ENCODE measurements at regions not wholly inside any gene's neighbourhood (a gene's known extent, or its start where the extent isn't known, plus 50 kb on each side); places are given as distances from the start of the nearest gene placed in this dataset.

- Histone ChIP-seq H3K4me3 (ENCODE audit: low read length, poor library complexity, severe bottlenecking) (no peak overlapping the region), H2AFZ (ENCODE audit: low read length) (no peak overlapping the region), H3K79me2 (ENCODE audit: insufficient read depth, low read length) (no peaks in the 10 kb centered on the region), H3F3A (ENCODE audit: low read depth) (no peaks in the 10 kb centered on the region), H4K20me1 (ENCODE audit: insufficient read depth, low read length, poor library complexity, severe bottlenecking) (no peaks in the 10 kb centered on the region), H3K4me1 (ENCODE audit: insufficient read depth, low read length, poor library complexity, severe bottlenecking) (no peaks in the 10 kb centered on the region), H3K9ac (ENCODE audit: low read depth, low read length, poor library complexity, severe bottlenecking) (no peak overlapping the region), H3K4me2 (ENCODE audit: low read depth, low read length, poor library complexity, severe bottlenecking) (no peak overlapping the region), H3K27me3 (ENCODE audit: insufficient read depth, low read length, poor library complexity, severe bottlenecking) (no peaks in the 10 kb centered on the region), H3K9me2 (replicated peaks; ENCODE audit: low read depth, low read length) (no peaks in the 10 kb centered on the region), H3K9me3 (ENCODE audit: insufficient read depth, low read depth, low read length) (no peaks in the 10 kb centered on the region), H3K36me3 (ENCODE audit: insufficient read depth, low read length) (no peaks in the 10 kb centered on the region)
- TF ChIP-seq CTCF (conservative IDR thresholded peaks at IDR 0.05; ENCODE audit: low read length) (no peak), EZH2phosphoT487 (IDR thresholded peaks at IDR 0.05; ENCODE audit: borderline replicate concordance) (no peak)
Measured at GRCh38 chr12:43097471-43097870, 454.5 kb downstream of the ADAMTS20 start.

- no peaks in the 10 kb centered on the region for H4K20me1 ChIP-seq (ENCODE audit: insufficient read depth, low read length, poor library complexity, severe bottlenecking)
- H3K27me3 ChIP-seq (ENCODE audit: insufficient read depth, low read length, poor library complexity, severe bottlenecking), result no peaks in the 10 kb centered on the region
- no peak for TF ChIP-seq EZH2phosphoT487 (IDR thresholded peaks at IDR 0.05; ENCODE audit: borderline replicate concordance)
- no peak for TF ChIP-seq CTCF (conservative IDR thresholded peaks at IDR 0.05; ENCODE audit: low read length)
- no peaks in the 10 kb centered on the region for H3K9me2 ChIP-seq (replicated peaks; ENCODE audit: low read depth, low read length)
- H2AFZ ChIP-seq (ENCODE audit: low read length), result no peak overlapping the region
- no peaks in the 10 kb centered on the region for H3K36me3 ChIP-seq (ENCODE audit: insufficient read depth, low read length)
- no peaks in the 10 kb centered on the region for H3F3A ChIP-seq (ENCODE audit: low read depth)
- no peaks in the 10 kb centered on the region for H3K4me1 ChIP-seq (ENCODE audit: insufficient read depth, low read length, poor library complexity, severe bottlenecking)
- H3K9ac ChIP-seq (ENCODE audit: low read depth, low read length, poor library complexity, severe bottlenecking), result no peak overlapping the region
- H3K4me2 ChIP-seq (ENCODE audit: low read depth, low read length, poor library complexity, severe bottlenecking), result no peak overlapping the region
- no peaks in the 10 kb centered on the region for H3K9me3 ChIP-seq (ENCODE audit: insufficient read depth, low read depth, low read length)
- no peak overlapping the region for H3K4me3 ChIP-seq (ENCODE audit: low read length, poor library complexity, severe bottlenecking)
- H3K79me2 ChIP-seq (ENCODE audit: insufficient read depth, low read length), result no peaks in the 10 kb centered on the region
Measured at GRCh38 chr12:43095669-43096280, 456.2 kb downstream of the ADAMTS20 start.

- no peaks in the 10 kb centered on the region for H3K4me1 ChIP-seq (ENCODE audit: insufficient read depth, low read length, poor library complexity, severe bottlenecking)
- H3K79me2 ChIP-seq (ENCODE audit: insufficient read depth, low read length), result no peaks in the 10 kb centered on the region
- no peaks in the 10 kb centered on the region for H4K20me1 ChIP-seq (ENCODE audit: insufficient read depth, low read length, poor library complexity, severe bottlenecking)
- H3K4me2 ChIP-seq (ENCODE audit: low read depth, low read length, poor library complexity, severe bottlenecking), result no peak overlapping the region
- no peaks in the 10 kb centered on the region for H3K9me3 ChIP-seq (ENCODE audit: insufficient read depth, low read depth, low read length)
- no peaks in the 10 kb centered on the region for H3K9me2 ChIP-seq (replicated peaks; ENCODE audit: low read depth, low read length)
- no peak overlapping the region for H3K9ac ChIP-seq (ENCODE audit: low read depth, low read length, poor library complexity, severe bottlenecking)
- TF ChIP-seq EZH2phosphoT487 (IDR thresholded peaks at IDR 0.05; ENCODE audit: borderline replicate concordance), result no peak
- no peak for TF ChIP-seq CTCF (conservative IDR thresholded peaks at IDR 0.05; ENCODE audit: low read length)
- no peak overlapping the region for H3K4me3 ChIP-seq (ENCODE audit: low read length, poor library complexity, severe bottlenecking)
- H3F3A ChIP-seq (ENCODE audit: low read depth), result no peaks in the 10 kb centered on the region
- H3K36me3 ChIP-seq (ENCODE audit: insufficient read depth, low read length), result no peaks in the 10 kb centered on the region
- H2AFZ ChIP-seq (ENCODE audit: low read length), result no peak overlapping the region
- H3K27me3 ChIP-seq (ENCODE audit: insufficient read depth, low read length, poor library complexity, severe bottlenecking), result no peaks in the 10 kb centered on the region
Measured at GRCh38 chr12:43094886-43095575, 457.0 kb downstream of the ADAMTS20 start.
